Erythroblast (primary cell): ENCODE measurements at regions not wholly inside any gene's neighbourhood (a gene's known extent, or its start where the extent isn't known, plus 50 kb on each side); places are given as distances from the start of the nearest gene placed in this dataset.

ENCODE experiments used
- GATA1 ChIP-seq: IDR thresholded peaks from 2 replicates; pipeline ENCODE4 v1.6.1; 2011; ENCODE audit warnings: low read depth, mild to moderate bottlenecking, control low read depth, low read length, moderate library complexity
- POLR2A ChIP-seq: IDR thresholded peaks from 2 replicates; pipeline ENCODE4 v1.6.1; 2011; ENCODE audit warnings: mild to moderate bottlenecking, low read length

GRCh38 chr19:30154410-30154809 lies 212.4 kb downstream of the URI1 start:
- no peak for TF ChIP-seq POLR2A
- TF ChIP-seq GATA1: no peak
